GM18499 (cell line): ENCODE measurements at regions not wholly inside any gene's neighbourhood (a gene's known extent, or its start where the extent isn't known, plus 50 kb on each side); places are given as distances from the start of the nearest gene placed in this dataset.

Experiments
- ATAC-seq: cut with Tn5 transposase; IDR thresholded peaks from one replicate; pipeline ENCODE4 v1.9.1; 2021; ENCODE audit warnings: moderate number of reproducible peaks; ENCODE audit not compliant: insufficient read depth, unreplicated experiment

DNA sequence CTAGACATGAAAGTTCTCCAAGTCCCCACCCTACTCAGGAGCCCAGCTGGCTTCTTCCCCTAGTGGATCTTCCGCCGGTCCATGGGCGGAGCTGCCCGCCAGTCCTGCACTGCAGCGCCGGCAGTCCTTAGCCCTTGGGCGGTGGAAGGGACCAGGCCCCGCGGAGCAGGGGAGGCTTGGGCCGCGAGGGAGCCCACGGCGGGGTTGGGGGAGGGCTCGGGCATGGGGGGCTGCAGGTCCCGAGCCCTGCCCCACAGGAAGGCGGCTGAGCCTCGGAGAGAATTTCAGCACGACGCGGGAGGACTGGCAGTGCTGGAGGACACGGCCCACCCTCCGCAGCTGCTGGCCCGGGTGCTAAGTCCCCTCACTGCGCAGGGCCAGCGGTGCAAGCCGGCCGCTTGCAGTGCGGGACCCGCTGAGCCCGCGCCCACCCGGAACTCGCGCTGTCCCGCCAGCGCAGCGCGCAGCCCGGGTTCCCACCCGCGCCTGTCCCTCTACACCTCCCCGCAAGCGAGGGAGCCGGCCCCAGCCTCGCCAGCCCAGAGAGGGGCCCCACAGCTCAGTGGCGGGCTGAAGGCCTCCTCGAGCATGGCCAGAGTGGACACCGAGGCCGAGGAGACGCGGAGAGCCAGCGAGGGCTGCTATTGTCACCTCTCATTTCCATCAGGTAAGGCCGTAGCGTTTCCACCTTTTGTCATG, 1398.6 kb downstream of the MRPL39 start:
- ATAC-seq, result no peak

DNA sequence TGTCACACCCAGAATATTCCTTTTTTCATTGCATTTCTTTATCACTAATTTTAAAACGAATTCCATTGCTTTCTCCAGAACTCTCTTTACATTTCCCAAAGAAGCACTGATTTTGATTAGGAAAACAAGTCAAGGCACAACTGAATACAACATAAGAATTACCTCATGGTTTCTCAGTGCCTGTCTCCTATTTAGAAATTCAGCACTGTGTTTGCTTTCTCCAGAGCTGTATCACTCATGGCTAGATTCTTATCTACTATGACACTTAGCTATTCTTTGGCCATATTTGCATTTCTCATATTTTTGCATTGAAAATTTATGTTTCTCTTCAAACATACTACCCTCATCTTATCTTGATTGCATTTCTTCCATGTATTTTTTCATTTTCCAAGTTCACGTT, 1402.0 kb downstream of the MRPL39 start:
- no peak for ATAC-seq

DNA sequence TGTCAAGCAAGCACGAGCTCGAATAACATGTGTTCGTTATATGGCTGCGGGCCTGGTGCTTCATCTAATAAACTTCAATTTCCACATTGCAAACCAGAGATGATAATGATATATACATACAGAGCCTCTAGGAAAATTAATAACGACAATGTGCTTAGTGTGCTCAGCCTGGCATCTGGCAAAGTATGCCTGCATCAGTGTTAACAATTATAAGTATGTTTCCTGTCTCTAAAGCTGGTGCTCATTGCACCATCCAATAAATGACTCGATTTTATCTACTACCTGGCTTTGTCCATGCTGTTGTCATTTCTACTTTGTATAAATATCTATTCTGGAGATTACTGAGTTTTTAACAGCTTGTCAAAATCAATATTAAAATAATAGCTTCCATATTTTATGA, 1402.6 kb downstream of the MRPL39 start:
- ATAC-seq, result no peak

DNA sequence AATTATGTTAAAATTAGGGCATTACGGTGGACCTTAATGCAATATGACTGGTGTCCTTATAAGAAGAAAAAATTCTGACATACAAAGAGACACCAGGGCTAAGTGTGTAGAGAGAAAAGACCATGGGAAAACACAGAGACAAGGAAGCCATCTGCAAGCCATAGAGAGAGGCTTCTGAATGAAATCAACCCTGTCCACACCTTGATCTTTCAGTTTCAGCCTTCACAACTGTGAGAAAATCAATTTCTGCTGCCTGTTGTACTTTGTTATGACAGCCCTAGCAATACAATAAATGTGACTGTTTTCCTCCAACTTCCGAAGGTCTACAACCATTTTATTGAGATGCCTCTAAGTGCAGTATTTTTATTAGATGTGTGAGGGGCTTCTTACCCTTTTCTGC, 1407.2 kb downstream of the MRPL39 start:
- ATAC-seq, result no peak

DNA sequence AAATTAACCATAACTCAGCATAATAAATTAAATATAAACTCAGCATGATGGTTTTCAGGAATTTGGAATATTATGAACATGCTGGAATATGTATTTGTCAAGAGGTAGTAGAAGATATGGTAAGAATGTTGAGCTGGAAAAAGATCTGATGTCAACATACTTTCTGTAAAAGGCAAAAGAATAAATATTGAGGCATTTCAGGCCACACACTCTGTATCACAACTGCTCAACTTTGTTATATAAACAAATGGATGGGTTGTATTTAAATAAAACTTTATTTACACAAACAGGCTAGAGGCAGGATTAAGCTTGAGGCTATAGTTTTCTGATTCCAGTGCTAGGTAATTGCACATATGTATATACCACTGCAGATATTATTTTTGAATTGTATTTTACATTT, 1409.4 kb downstream of the MRPL39 start:
- ATAC-seq, result no peak

DNA sequence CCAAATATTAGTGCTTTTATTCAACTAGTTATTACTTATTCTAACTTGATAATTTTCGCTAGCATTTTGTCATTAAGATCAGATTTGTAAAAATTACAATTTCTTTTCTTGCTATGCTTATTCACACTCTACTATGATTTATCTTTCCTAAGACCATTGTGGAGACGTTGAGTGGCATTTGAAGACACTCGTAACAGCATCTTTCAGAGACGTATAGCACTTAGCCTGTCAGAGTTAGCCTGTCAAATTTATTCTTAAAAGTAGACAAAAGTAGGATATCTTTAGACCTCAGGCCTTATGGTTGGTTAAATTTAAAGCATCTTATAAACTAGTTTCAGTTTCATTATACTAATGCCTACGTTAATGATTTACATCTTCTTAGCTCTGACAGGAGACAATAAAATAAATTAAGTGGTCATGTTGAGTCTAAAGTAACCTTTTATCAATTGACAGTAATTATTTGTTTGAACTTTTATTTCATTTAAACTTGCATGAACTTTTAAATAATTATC, 1410.1 kb downstream of the MRPL39 start:
- ATAC-seq, result no peak

DNA sequence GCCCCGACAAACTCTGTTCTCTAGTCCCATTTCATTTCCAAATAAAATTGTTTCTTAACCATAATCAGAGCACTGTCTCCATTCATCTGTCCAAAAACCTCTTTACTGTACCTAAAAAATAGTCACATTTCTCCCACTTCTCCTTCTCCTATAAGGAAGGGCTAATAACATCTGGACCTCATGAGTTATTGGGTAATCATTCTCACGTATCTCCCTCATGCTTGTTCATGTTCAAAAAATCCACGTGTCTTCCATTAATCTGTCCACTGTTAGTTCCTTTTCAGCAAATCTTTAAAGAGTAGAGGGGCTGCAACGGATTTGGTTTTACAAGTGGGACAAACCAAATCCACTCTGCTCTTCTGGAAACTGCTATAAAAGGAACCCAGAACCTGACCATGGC, 1418.8 kb downstream of the MRPL39 start:
- no peak for ATAC-seq

DNA sequence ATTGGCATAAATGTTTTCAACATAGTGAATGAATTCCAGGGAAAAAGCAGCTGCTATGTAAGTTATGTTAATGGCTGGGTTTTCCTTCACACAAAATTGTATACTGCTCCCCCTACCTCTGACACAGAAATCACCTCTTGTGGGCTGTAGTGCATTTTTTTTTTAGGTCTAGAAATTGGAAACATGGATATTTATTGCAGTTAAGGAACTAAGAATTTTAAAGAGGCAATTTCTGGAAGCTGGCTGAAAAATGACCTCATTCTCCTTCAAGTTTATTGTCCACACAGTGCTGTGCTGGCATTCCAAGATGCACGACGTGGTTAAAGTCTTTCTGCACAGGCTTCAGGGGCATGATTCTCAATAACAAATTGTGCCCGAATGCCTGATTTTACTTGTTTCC, 1424.2 kb downstream of the MRPL39 start:
- no peak for ATAC-seq

DNA sequence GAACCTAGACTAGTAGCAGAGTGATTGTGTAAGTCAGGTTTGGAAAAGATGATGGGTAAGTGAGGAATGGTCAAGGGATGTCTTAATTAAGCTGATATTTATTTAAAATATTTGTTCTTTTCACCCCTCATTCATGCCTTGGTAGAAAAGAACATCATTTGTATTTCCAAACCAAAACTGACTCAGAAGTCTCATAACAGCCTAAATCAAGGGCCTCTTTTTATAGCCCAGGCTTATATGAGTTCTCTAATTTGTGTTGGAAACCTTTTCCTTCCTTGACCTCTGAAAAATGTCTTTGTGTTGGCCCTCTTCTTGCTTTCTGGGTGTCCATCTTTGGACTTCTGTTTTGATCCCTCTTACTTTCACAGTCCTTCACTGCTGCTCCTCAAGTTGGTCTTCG, 1428.2 kb downstream of the MRPL39 start:
- ATAC-seq, result no peak

DNA sequence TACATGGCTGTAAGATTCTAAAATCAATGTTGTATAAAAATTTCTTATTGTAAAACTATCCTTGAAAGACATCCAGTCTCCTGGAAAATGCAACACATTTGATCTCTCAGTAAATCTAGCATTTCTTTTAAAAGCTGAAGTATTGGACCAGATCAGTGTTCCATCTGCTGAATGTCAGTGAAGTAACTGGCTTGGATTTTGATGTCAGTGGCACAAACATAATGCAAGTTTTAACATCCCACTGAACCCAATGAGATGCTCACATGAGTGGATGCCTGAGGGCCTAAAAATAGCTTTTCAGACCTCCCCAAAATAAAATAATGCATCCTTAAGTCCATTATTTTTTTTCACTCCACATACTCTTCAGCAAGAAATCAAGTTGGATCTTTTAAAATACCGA, 1432.2 kb downstream of the MRPL39 start:
- no peak for ATAC-seq

DNA sequence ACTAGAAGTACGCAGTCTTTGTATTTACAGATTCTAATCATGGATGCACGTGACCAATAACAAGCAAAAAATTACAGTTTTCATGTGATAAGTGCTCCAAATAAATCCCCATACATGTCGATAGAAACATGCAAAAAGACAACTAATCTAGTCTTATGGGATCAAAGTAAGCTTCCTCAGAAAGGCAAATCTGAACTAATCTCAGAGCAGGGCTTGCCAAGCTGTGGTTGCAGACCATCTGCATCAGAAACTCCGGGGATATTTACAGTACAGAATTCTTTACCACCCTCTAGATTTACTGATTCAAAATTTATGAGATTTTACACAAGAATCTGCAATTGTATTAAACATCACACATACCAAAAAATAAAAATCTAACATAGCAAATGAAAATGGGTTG, 1435.5 kb downstream of the MRPL39 start:
- ATAC-seq, result no peak

DNA sequence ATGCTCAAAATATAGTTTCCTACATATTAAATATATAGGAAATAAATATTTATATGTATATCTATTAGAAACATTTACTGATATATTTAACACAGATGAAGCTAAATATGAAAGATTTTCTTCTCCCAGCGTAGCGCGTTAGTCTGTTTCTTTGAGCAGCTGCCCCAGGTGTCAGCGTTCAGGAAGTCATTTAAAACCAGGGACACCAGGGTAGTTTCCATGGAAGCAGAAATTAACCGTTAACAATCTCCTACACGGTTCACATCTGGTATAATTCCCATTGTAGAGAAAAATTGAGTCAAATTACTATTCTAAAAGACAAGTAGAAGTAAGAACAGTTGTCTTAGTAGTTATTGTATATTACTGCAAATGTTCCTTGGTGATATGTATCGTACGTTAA, 1443.7 kb downstream of the MRPL39 start:
- no peak for ATAC-seq

DNA sequence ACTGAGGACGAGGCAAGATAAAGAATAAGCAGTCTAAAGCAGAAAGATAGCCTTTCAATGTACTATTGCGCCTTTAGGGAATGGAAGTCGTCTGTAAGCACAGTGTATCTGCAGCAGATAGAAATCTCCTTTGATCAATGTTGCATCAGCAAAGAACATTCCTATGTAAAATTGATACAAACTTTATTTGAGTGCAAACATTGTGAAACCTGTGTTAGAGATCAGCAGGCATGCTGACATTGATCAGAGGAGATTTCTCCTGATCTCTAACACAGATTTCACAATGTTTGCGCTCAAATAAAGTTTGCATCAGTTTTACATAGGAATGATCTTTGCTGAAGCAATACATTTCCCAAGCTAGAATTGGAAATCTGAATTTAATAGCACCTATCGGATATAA, 1446.8 kb downstream of the MRPL39 start:
- ATAC-seq, result no peak

DNA sequence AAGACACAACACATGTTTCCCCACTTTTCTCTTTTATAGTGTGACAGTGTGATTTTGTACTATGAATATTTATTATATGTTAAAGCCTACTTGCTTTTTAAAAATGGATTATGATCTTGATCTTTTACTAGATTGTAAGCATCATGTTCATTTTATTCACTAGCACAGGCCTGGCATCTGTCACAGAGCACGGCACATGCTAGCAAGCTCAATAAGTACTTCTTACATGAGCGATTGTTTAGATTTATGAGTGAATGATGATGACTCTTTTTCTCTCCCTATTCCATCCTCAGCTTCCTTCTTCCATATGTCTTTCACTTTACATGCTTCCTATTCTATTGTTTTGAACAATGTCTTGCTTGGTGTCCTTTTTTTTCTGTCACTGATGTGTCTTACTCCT, 1454.1 kb downstream of the MRPL39 start:
- ATAC-seq, result no peak

DNA sequence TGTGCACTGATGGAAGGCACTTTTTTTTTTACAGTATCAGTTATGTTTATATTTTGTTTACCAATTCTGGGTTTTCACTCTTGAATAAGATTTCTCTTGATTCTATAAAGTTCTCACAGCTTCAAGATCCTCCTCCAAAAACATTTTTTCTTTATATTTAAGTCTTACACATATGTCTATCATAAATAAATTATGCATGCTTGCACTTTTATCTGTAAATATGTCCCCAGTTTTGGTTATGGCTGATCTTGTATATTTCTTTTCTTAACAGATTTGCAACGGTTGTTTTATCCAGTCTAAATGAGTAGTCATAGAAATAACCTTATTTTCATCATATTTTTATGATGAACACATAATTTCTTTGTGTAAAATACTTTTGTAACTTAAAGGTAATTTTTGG, 1456.5 kb downstream of the MRPL39 start:
- no peak for ATAC-seq

DNA sequence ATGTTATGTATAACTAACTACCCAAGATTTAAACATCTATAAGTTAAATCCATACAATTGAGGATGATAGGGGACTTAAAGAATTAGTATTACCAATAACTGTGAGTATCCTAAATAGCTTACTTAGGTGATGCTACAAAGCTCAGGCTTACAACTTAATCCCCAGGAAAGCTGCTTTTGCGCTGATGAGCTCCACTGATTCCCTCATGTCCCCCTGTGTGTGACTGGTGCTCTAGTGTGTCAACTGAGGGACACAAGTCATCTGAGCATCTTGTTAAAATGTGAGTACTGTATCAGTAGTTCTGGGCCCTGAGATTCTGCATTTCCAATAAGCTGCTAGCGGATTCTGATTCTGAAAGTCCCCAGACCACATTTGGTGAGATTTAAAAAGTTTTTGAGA, 1458.8 kb downstream of the MRPL39 start:
- no peak for ATAC-seq

DNA sequence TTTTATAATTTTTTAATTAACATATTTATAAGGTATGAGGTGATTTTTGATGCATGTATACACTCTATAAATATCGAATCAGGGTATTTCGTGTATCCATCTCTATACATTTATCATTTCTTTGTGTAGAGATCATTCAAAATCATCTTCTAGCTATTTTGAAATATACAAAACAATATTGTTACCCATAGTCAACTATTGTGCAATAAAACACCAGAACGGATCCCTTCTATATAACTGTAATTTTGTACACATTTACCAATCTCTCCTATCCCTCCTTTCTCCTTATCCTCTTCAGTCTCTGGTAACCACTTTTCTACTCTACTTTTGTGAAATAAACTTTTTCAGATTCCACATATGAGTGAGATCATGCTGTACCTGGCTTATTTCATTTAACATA, 1459.6 kb downstream of the MRPL39 start:
- no peak for ATAC-seq

DNA sequence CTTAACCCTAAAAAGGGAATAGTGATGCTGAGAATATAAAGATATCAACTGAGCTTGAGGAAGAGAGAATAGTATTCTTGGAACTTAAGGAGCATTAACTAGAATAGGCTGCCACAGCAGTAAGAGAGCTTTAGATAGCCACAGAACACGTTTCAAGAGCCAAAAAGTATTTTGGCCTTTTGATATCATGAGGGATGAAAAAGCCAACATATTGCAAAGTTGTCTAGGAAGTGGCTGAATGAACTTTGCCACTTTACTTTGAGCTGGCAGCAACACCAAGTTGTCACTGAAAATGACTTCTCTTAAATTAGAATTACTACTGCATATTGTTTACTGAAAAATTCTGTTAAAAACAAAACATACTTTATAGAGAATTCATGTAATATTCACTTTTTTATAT, 1476.2 kb downstream of the MRPL39 start:
- ATAC-seq, result no peak

DNA sequence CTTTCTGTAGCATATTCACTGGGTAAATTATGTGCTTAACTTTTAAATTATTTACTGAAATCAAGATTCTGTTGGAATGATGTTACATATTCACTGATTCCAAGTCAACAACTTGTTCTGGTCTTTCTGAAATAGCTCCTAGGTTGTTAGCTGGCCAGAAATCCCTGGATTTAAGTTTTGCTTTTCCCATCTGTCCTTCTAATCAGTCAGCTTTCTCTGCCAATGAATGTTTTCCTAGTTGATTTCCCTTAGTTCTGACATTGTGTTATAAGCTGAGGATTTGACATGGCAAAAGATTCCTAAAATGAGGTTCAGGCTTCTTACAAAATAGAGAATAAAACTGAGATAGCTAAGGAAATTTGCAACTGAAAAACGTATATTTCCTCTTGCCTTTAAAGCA, 1479.6 kb downstream of the MRPL39 start:
- no peak for ATAC-seq

DNA sequence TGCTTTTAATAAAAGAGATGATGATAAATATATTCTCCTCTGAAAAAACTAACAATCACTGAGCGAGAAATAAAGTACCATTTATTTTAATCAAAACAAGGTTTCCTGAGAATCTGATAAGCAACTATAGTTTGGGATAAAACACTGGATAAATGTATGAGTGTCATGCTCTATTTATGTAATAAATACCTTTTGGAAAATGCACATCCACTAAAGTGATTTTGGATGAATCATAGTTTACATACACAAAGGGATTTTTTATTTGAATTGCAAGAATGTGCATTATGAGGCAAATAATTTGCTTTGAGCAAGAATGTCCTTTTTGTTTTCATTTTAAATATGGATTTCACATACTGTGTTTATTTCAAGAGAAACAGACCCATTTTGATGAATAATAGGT, 1483.5 kb downstream of the MRPL39 start:
- ATAC-seq, result no peak

DNA sequence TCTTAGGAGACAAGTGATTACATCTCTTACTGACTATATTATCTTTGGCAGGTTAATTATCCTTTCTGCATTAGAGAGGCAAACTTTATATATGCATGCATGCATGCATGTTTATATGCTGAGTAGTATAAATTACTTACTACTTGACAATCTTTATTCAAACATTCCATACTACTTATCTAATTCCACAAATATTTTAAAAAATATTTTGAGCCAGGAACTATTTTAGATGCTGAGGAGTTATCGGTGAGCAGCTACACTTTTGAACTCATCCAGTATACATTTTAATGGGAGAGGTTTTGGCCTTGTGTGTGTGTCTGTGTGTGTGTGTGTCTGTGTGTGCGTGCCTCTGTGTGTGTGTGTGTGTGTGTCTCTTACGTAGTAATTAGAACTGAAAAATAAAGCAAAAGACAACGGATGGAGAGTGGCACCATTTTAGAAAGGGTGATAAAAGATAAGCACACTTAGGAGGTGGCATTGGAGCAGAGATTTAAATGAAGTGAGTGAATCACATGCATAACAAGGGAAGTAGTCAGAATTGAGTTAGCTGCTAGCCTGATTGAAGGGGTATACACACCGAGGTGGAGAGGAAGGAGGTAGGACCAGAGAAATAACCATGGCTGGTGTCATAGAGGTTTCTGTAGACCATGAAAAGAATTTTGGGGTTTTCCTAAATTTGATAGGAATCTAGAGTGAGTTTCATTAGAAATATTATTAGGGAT, 1488.4 kb downstream of the MRPL39 start:
- no peak for ATAC-seq

DNA sequence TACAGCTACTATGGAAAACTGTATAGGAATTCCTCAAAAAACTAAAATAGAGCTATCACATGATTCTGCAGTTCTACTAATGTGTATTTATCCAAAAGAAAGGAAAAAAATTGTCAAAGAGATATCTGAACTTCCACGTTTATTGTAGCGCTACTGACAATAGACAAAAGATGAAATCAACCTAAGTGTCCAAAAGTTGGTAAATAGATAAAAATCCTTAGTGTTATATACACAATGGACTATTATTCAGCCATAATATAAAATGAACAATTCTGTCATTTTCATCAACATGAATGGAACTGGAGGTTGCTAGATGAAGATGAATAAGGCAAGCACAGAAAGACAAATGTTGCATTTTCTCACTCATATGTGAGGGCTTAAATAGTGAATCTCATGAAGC, 1492.1 kb downstream of the MRPL39 start:
- ATAC-seq, result no peak
